Epithelial cell of proximal tubule (primary cell): ENCODE measurements at regions not wholly inside any gene's neighbourhood (a gene's known extent, or its start where the extent isn't known, plus 50 kb on each side); places are given as distances from the start of the nearest gene placed in this dataset.

Experiments used
- DNase-seq: peaks from one replicate; pipeline ENCODE4 v3.0.0-alpha.2; 2011; ENCODE audit warnings: low read depth
- H3K4me3 ChIP-seq: 2 replicates; pipeline ENCODE4 v1.5.1; 2011; ENCODE audit warnings: low read depth, mild to moderate bottlenecking, low read length
- CTCF ChIP-seq: conservative IDR thresholded peaks from 2 replicates; pipeline ENCODE4 v1.5.1; 2012; ENCODE audit warnings: low read depth, mild to moderate bottlenecking, low read length

DNA sequence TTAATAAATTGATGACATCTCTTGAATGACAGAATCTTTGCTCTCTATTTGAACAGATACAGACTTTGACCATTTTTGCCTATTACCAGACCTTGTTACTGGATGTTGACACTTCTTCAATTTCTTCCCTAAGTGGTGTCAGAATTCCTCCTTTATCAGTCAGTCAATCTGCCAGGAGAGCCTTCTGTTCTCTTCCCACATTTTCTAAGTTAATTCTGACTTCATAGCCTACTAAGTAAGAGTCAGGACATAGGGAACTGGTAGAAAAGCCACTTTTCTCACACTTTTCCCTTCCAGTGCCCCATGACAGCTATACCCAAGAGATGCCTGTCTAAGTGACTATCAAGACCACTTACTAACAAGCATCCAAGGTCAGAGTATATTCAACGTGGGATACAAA is 1187.5 kb upstream of the NXPH2 start:
- no peak for DNase-seq
- no peak overlapping the region for H3K4me3 ChIP-seq
- TF ChIP-seq CTCF = no peak

DNA sequence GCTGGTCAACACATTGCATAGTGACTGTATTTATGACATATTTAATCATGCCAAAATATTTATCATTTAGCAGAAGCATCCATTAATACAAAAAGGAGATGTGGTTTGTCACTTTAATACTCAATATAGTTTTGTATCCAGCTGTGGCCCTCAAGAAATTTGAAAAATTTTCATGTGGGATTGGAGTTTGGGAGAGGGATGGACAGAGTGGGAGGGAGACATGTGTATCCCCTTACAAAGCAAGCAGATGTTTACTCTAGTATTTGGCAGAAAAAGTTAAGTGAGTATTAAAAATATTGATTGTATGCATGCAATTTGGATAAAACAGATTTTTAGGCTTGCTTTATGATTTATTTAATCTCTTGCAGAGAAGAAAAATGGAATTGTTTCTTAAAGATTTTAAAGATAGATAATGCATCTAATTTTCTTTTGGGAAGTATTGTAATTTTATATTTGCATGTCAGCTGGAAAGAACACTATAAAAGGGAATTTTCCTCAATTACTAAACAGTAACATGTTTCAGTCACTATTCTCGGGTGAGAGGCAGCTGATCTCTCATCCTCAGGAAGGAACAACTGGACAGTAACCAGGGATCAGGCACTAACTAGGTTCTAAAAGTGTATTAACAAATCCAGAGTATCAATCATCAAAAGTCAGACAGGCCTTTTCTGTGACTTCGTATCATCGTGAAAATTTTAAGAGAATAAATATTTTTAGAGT is 1184.7 kb upstream of the NXPH2 start:
- no peak for DNase-seq
- TF ChIP-seq CTCF = no peak
- no peak overlapping the region for H3K4me3 ChIP-seq

GRCh38 chr2:139963863-139964355 is 1183.7 kb upstream of the NXPH2 start:
- no peak for TF ChIP-seq CTCF
- no peak for DNase-seq
- H3K4me3 ChIP-seq = no peak overlapping the region

DNA sequence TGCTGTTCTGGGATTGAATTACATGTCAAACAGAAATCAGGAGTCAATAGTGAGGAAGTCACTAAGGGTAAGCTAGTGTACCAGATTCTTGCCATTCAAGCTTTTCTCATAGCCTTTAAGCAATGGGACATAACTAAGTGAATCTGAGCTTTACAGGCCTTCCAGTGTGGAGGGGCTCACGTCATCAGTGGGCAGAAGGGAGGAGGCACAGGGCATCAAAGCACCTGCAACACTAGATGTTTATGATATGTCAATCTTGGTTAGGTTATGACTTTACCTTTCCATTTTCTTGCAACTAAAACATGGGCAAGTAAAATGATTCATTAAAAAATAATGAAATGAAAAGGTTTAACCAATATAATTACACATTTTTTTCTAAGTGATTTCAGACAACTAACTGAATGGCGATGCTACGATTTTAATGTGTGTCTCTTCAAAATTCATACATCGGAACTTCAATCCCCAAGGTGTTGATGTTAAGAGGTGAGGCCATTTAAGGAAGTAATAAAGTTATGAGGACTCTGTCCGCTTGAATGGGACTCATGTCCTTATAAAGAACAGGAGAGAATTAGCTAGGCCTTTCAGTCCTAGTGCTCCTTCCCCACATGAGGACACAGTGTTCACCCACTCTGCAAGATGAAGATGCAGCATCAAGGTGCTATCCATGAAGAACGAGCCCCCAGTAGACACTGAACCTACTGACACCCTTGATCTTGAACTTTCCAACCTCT is 1169.2 kb upstream of the NXPH2 start:
- H3K4me3 ChIP-seq = no peak overlapping the region
- no peak for DNase-seq
- TF ChIP-seq CTCF = no peak

- TF ChIP-seq CTCF = peak; percentile 47
- H3K4me3 ChIP-seq = no peak overlapping the region
- DNase-seq = no peak
Observed at GRCh38 chr2:139946690-139947089, 1166.5 kb upstream of the NXPH2 start.

DNA sequence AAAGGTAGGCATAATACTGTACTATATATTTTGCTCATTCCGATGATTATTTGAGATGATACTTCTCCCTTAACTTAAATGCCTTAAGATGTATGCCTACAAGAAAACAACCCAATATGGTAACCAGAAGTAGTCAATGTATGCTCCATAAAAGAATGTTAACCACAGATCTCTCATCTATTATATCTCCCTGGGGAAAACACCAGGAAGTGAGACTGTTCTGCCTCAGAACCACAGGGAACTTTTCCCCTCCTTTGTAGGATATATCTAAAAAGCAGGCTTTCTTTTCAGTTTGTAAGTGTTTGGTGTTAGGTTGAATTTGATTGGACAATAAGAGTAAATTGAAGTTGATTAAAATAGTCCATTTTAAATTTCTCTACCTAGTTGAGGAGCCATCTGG is 1160.5 kb upstream of the NXPH2 start:
- DNase-seq = no peak
- no peak overlapping the region for H3K4me3 ChIP-seq
- TF ChIP-seq CTCF = no peak

GRCh38 chr2:139925903-139926302 is 1145.7 kb upstream of the NXPH2 start:
- no peak for TF ChIP-seq CTCF

More at GRCh38 chr2:139925903-139926302, 1145.7 kb upstream of the NXPH2 start:
- no peak overlapping the region for H3K4me3 ChIP-seq
- DNase-seq = no peak
